ENCODE measurements at regions not wholly inside any gene's neighbourhood (a gene's known extent, or its start where the extent isn't known, plus 50 kb on each side); places are given as distances from the start of the nearest gene placed in this dataset.
A peak's percentile ranks its signal among the peaks of the same experiment; 100 is the strongest.

DNA sequence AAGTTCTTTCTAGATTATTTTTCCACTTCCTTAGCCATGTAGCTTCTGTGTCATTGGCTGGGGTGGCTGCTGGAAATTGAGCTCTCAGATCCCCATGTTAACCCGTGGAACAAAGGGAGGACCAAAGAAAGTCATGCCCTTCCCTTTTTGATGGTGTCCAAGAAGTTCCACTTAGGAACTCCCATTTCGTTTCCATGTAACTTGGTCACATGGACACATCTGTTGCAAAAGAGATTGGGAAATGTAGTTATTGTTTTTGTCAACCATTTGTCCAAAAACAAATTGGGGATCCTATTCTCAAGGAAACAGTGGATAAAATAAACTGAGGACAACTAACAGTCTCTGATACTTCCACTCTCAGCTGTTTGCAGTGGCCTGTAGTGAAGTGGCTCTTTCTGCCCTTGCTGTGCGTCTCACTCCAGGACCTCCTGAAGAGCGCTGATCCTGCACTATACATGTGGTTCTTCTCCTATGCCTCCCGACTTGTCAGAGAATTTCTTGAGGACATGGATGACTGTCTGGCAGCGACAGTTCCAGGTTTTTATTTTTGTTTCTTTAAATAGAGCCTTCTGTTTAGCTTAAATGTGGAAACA lies 125.3 kb upstream of the LNX1 start:
- no peaks in the 10 kb centered on the region for H3K27me3 ChIP-seq
- no peaks in the 10 kb centered on the region for H3K9me3 ChIP-seq
- peak; percentile 64 to 66 for DNase-seq
- H3K36me3 ChIP-seq, result no peaks in the 10 kb centered on the region
- H3K27ac ChIP-seq, result peak overlapping the region; percentile 9 to 42 (median 12)
- no peak for TF ChIP-seq CTCF (IDR thresholded peaks at IDR 0.05)
- TF ChIP-seq POLR2A (IDR thresholded peaks at IDR 0.05), result no peak
- intact Hi-C loops (cut with DNase I), result no loop called here
- 30 to 36% methylated on average over 6 of the region's 6 CpGs for WGBS, 2 donors
- H3K4me1 ChIP-seq, result peaks cover 13 to 35% of the 10 kb centered on the region in 2 donors
- no peak overlapping the region for H3K4me3 ChIP-seq (replicated peaks in 1 of 3)

DNA sequence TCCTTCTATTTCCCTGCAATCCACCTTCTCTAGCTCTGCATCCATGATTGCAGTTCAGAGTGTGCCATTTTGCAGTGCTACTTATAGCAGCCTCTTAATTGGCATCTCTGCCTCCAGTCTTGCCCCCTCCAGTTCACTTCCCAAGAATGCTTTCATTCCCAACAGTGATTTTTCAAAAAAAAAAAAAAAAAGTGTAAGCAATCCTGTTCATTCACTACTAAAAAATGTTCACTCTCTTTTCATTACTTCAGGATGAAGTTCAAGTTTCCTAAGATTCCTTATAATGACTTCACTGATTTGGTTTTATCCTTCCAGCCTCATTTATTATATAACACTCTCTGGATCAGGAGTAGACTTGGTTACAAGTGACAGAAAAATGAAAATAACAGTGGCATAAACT lies 124.7 kb upstream of the LNX1 start:
- no peak for DNase-seq
- Histone ChIP-seq H3K4me1 (peaks cover 13 to 40% of the 10 kb centered on the region in 2 donors), H3K27ac (peak overlapping the region in 1 of 3 donors; percentile 42), H3K36me3 (no peaks in the 10 kb centered on the region), H3K27me3 (no peaks in the 10 kb centered on the region), H3K4me3 (replicated peaks in 1 of 3) (no peak overlapping the region), H3K9me3 (no peaks in the 10 kb centered on the region)
- intact Hi-C loops (cut with DNase I), result no loop called here
- TF ChIP-seq POLR2A (IDR thresholded peaks at IDR 0.05), result no peak
- TF ChIP-seq CTCF (IDR thresholded peaks at IDR 0.05), result no peak

GRCh38 chr4:53714236-53715140 lies 123.2 kb upstream of the LNX1 start:
- H3K27ac ChIP-seq, result no peak overlapping the region
- no peak for DNase-seq
- H3K36me3 ChIP-seq, result no peaks in the 10 kb centered on the region
- TF ChIP-seq POLR2A (IDR thresholded peaks at IDR 0.05) (no peak), CTCF (IDR thresholded peaks at IDR 0.05) (no peak)
- no peak overlapping the region for H3K4me3 ChIP-seq (replicated peaks in 1 of 3)
- H3K9me3 ChIP-seq, result no peaks in the 10 kb centered on the region
- intact Hi-C loops (cut with DNase I), result no loop called here
- H3K27me3 ChIP-seq, result no peaks in the 10 kb centered on the region
- WGBS, 2 donors, result 84 to 87% methylated on average over 6 of the region's 6 CpGs
- peaks cover 14 to 40% of the 10 kb centered on the region in 2 donors for H3K4me1 ChIP-seq

DNA sequence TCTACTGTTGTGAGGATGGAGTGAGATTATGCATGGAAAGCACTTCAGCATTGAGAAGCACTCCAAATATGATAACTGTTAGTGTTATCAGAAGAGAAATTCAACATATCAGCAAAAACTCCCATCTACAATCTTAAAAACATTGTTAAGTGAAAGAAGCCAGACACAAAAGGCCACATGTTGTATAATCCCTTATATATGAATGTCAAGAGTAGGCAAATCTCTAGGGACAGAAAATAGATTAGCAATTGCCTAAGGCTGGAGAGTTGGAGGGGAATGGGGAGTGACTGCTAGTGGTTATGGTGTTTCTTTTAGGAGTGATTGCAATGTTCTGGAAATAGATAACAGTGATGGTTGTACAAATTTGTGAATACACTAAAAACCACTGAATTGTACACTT lies 122.5 kb upstream of the LNX1 start:
- peaks cover 18 to 40% of the 10 kb centered on the region in 2 donors for H3K4me1 ChIP-seq
- H3K4me3 ChIP-seq (replicated peaks in 1 of 3), result no peak overlapping the region
- H3K27ac ChIP-seq, result no peak overlapping the region
- DNase-seq, result no peak
- H3K27me3 ChIP-seq, result no peaks in the 10 kb centered on the region
- TF ChIP-seq CTCF (IDR thresholded peaks at IDR 0.05) (no peak), POLR2A (IDR thresholded peaks at IDR 0.05) (no peak)
- intact Hi-C loops (cut with DNase I), result no loop called here
- H3K9me3 ChIP-seq, result no peaks in the 10 kb centered on the region
- no peaks in the 10 kb centered on the region for H3K36me3 ChIP-seq

DNA sequence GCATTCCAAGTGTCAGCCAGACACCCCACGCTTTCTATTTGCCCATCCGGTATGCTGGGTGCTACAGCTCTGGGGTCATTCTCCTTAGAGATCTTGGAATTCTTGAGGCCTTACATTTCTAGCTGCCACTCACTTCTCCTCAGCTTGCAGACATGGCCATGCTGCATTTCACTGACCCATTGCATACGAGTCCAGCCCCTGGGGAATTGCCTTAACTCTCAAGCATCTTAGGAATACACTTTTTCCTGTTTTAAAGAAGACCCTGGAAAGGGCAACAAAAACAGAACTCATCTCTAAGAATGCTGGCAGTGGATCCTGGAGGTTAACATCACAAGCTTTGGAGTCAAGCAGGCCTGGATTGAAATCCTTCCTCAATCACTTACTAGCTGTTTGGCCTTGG lies 122.0 kb upstream of the LNX1 start:
- 95 to 98% methylated on average over 3 of the region's 3 CpGs for WGBS, 2 donors
- no peak overlapping the region for H3K27ac ChIP-seq
- no peak overlapping the region for H3K4me3 ChIP-seq (replicated peaks in 1 of 3)
- intact Hi-C loops (cut with DNase I), result no loop called here
- no peaks in the 10 kb centered on the region for H3K9me3 ChIP-seq
- H3K27me3 ChIP-seq, result no peaks in the 10 kb centered on the region
- H3K36me3 ChIP-seq, result no peaks in the 10 kb centered on the region
- TF ChIP-seq CTCF (IDR thresholded peaks at IDR 0.05) (no peak), POLR2A (IDR thresholded peaks at IDR 0.05) (no peak)
- DNase-seq, result no peak
- peaks cover 18 to 40% of the 10 kb centered on the region in 2 donors for H3K4me1 ChIP-seq
